ENCODE measurements at regions not wholly inside any gene's neighbourhood (a gene's known extent, or its start where the extent isn't known, plus 50 kb on each side); places are given as distances from the start of the nearest gene placed in this dataset.

DNA sequence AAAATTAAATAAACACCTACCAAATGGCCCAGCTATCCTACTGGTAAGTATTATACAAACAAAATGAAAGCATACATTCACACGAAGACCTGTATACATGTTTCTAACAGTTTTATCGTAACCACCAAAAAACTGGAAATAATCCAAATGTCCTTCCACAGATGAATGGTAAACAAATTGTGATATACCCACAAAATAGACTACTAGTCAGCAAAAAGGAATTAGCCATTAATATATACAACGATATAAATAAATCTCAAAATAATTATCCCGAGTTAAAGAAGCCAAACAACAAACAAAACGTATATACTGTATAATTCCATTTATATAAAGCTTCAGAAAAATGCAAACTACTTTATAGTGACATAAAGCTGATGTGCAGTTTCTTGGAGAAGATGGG lies 106.3 kb upstream of the SERTM1 start:
- TF ChIP-seq JUND (IDR thresholded peaks at IDR 0.05; ENCODE audit: low read length) (no peak), ATF2 (IDR thresholded peaks at IDR 0.05; ENCODE audit: low read length) (no peak), POLR2AphosphoS5 (IDR thresholded peaks at IDR 0.05; ENCODE audit: low read depth, low read length) (no peak), CBX5 (IDR thresholded peaks at IDR 0.05; ENCODE audit: low read depth, low read length) (no peak), SIX5 (IDR thresholded peaks at IDR 0.05; ENCODE audit: low read depth, low read length) (no peak)
- TF ChIP-seq, protein P1, sequence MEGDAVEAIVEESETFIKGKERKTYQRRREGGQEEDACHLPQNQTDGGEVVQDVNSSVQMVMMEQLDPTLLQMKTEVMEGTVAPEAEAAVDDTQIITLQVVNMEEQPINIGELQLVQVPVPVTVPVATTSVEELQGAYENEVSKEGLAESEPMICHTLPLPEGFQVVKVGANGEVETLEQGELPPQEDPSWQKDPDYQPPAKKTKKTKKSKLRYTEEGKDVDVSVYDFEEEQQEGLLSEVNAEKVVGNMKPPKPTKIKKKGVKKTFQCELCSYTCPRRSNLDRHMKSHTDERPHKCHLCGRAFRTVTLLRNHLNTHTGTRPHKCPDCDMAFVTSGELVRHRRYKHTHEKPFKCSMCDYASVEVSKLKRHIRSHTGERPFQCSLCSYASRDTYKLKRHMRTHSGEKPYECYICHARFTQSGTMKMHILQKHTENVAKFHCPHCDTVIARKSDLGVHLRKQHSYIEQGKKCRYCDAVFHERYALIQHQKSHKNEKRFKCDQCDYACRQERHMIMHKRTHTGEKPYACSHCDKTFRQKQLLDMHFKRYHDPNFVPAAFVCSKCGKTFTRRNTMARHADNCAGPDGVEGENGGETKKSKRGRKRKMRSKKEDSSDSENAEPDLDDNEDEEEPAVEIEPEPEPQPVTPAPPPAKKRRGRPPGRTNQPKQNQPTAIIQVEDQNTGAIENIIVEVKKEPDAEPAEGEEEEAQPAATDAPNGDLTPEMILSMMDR (IDR thresholded peaks at IDR 0.05; ENCODE audit: control extremely low read depth in 1 of 3, insufficient read depth in 1 of 3, low read depth in 1 of 3, low read length in 3 of 3), result no peak
- TF ChIP-seq, protein P2, sequence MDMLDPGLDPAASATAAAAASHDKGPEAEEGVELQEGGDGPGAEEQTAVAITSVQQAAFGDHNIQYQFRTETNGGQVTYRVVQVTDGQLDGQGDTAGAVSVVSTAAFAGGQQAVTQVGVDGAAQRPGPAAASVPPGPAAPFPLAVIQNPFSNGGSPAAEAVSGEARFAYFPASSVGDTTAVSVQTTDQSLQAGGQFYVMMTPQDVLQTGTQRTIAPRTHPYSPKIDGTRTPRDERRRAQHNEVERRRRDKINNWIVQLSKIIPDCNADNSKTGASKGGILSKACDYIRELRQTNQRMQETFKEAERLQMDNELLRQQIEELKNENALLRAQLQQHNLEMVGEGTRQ (IDR thresholded peaks at IDR 0.05; ENCODE audit: low read length), result no peak
